HG03103 (cell line): ENCODE measurements at regions not wholly inside any gene's neighbourhood (a gene's known extent, or its start where the extent isn't known, plus 50 kb on each side); places are given as distances from the start of the nearest gene placed in this dataset.
"Not testable (repeated sequence)": the region's sequence is repeated elsewhere in the genome, so short reads cannot be mapped to it uniquely, and the experiment has no call there.

Source experiments
- ATAC-seq: cut with Tn5 transposase; IDR thresholded peaks from one replicate; pipeline ENCODE4 v1.9.1; 2021; ENCODE audit warnings: low read depth; ENCODE audit not compliant: unreplicated experiment

- ATAC-seq, result no peak
Observed at GRCh38 chr1:90826024-90826423, 108.9 kb upstream of the BARHL2 start.

DNA sequence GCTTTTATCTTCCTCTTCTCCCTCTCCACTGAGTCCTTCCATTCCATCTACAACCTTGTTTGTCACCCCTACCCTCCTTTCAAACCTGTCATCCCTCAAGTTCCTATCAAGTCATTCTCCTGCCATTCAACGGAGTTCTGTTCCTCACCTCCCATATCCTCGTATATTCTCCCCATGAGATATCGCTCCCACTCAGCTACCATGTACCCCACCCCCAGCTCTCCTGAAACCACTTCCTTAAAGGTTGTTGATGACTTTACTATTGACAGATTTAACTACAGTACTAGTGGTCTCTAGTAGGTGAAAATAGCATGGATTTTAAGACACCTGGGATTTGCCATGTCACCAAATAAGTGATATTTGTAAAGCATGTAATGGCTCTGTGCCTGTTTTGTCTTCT, 107.4 kb upstream of the BARHL2 start:
- no peak for ATAC-seq

DNA sequence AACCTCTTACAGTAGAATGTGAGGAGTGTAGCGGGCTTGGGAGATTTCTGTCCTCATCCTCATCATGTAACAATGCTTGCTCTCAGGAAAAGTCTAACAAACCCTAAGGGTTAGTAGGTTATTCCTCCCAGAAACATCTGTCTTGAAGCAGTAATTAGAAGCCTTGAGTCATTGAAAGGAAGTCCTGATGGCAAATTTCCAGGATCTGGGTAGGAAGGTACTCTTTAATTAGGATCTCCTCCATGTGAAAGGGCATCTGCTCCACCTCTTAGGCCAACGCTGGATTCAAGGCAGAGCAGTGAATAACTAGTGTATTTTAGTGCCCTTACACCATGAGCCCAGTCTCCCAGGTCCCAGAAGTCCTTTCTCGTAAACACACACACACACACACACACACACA, 106.6 kb upstream of the BARHL2 start:
- ATAC-seq, result no peak

DNA sequence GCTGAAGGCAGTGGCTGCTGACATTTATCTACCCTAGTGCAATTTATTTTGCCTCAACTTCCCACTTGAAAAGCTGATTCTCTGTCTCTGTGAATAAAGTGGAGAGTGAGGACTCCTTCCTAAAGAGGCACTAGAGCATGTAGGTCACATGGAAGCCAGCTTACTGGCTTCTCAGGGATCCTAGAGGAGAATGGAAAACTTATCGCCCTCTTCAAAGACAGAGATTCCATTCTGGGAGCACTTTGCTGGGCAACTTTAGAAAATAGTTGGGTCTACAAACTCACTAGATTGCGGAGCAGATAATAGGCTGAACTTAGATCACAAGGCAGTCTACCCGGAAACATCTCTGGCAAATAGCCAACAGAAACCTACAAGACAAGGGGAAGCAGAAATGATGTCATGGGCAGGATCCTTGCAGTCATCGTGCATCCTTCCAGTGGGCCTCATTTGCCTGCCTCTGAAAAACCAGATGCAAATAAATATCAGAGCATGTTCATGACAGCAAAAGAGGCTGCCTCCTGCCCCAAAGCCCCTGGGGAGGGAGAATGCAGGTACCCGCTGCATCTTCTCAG, 104.8 kb upstream of the BARHL2 start:
- no peak for ATAC-seq

DNA sequence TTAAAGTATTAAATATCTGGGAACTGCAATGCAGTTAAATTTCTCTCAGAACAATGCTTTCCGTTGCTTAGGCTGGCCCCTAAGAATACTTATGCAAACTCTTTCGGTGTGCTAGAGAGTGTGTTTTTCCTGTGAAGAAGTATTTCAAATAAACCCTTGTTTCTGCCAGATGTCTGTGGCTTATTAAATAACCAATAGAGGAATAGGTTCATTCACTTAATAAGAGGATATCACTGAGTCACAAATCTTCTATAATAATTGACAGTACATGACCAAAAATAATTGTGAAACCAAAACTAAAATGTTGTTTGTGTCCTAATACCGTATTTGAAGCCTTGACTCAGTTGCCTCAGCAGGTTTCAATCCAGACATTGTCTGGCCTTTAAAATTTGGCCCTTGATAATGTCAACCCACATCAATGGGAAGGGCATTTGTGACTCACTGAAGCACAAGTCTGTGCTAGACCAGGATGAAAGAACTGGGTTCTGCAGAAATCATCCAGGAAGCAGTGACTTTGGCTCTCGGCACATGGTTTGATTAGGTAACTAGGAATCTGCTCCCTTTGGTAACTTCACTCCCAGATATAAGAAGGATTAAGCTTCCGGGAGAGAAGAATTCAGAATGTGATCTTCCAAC, 104.2 kb upstream of the BARHL2 start:
- ATAC-seq, result no peak

DNA sequence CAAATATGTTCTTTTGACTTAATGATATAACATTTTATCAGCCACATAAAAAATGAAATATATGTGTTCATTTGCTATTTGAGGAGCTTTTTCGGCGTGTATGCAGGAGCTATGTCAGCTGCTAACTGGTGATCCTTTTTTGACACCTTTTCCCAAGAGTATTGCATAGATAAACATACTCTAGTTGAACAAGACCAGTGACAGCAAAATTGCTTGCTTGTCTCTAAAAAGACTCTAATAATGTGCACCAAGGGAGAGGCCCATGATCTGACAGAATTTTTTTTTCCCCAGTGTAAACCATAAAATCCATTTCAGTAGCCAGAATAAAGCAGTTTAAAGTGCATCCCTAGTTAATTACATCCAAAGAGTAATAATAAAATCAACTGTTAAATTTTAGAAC, 103.6 kb upstream of the BARHL2 start:
- ATAC-seq, result no peak

DNA sequence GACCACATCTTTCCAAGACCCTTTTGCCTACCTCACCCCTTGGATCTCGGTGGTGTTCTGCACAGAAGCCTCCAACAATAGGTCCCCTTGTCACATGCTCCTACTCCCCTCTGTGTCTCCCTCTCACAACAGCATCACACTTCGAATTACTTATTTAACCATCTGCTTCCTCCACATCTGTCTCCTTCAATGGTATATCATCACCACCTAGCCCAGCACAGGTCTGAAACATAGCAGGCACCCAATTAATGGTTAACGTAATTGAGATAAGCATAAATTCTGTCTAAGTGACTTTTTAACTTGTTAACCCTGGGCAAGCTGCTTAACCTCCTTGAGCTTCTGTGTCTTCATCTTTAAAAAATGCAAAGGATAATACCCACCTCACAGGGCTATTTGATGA, 100.3 kb upstream of the BARHL2 start:
- ATAC-seq, result no peak

DNA sequence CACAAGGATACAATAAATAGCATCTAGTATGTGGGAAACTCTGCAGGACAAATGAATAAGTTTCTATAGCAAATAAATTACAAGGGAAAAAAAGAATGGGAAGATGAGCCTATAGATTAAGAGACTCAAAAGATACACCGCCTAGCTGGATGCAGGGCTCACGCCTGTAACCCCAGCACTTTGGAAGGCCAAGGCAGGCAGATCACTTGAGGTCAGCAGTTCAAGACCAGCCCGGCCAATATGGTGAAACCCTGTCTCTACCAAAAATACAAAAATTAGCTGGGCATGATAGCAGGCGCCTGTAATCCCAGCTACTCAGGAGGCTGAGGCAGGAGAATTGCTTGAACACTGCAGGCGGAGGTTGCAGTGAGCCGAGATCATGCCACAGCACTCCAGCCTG, 95.1 kb upstream of the BARHL2 start:
- ATAC-seq, result not testable (repeated sequence)

DNA sequence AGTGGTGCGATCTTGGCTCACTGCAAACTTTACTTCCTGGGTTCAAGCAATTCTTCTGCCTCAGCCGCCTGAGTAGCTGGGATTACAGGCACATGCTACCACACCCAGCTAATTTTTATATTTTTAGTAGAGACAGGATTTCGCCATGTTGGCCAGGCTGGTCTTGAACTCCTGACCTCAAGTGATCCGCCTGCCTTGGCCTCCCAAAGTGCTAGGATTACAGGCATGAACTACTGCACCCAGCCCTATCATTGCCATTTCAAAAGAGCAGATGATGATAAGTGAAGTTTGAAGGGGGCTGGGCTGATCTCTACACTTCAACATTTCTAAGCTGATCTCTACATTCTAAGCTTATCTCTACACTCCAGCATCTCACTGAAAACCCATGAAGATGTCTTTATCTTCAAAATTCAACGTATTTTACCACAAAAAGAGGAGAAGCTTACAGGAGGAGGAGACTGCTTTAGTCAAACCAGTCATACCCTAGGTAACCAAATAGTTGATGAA, 94.4 kb upstream of the BARHL2 start:
- not testable (repeated sequence) for ATAC-seq

DNA sequence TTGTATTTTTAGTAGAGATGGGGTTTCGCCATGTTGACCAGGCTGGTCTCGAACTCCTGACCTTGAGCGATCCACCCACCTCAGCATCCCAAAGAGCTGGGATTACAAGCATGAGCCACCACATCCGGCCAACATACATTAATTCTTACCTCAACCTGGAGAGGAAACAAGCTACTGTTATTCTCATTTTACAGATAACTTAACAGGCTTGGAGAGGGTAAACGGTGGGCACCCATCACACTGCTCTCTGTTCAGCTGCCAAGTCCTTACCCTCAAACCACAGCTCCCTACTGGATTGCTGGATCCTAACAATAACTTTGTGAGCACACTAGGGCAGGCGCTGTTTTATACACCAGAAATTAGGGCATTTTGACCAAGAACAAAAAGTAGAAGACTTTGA, 93.6 kb upstream of the BARHL2 start:
- ATAC-seq, result no peak

DNA sequence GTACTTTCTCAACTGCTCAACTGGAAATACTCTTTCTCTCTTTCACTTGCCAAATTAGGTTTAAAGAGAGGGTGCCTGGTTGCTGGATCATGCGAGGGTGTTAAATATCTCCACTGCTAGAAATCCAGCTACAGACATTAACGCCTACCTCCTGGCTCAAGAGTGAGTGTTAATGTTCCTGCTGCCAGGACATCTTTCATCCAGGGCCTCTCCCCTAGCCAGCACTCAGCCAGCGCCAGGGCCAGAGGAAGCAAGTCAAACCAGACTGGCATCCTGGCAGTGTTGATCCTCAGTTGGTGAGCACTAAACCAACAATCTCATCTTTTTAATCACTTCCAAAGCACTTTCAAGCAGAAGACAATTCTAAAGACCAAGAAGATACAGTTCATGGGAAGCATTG, 92.9 kb upstream of the BARHL2 start:
- no peak for ATAC-seq

DNA sequence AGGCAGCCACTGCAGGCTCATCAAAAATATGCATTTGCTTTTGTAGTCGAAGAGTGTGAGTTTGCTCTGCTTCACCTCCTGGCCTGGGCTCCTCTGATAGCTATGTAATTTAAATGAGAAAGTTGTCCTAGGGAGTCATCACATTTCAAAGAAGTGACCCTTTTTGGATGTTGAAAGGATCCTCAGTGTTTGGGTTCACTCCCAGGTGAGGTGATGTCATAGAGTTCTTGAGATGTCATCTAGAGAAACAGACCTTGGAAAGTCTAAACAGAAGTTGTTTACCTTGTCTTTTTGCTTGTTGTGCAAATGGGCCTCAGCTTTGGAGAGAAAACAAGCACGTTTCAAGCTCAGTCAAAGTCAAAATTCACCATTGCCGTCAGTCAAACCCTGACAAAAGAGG, 92.0 kb upstream of the BARHL2 start:
- ATAC-seq, result no peak

DNA sequence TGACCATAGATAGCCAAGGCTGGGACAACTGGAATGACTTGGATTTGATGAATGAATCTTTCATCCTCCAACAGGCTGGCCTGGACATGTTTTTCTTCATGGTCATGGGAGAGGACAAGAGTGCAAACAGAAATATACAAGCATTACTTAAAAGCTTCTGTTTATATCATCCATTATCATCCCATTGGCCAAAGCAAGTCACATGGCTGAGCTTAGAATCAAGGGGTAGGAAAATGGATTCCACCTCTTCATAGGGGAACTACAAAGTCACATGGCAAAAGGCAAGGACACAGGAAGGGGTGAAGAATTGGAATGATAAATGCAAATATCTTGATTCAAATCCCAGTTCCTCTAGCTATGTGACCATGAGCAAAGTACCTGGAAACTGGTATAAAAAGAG, 90.2 kb upstream of the BARHL2 start:
- no peak for ATAC-seq

DNA sequence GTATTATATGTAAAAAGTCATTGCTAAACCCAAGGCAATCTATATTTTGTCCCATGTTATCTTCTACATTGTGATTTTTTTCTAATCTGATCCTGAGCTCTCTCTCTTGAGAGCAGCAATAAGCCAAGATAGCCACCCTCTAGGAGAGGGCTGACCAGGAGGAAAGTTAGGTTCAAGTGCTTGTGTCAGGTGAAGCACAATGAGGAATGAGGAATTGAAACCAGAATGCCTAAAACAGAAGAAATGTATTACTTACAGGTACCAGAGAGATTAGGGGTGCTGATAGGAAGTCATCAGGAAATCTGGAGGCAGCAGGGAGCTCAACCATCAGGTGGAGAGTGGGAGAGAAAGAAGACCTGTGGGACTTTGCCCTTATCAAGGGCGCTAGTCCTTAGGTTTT, 85.5 kb upstream of the BARHL2 start:
- no peak for ATAC-seq

GRCh38 chr1:90800012-90800717, 83.1 kb upstream of the BARHL2 start:
- no peak for ATAC-seq

- ATAC-seq, result no peak
Observed at GRCh38 chr1:90799326-90799725, 82.2 kb upstream of the BARHL2 start.

DNA sequence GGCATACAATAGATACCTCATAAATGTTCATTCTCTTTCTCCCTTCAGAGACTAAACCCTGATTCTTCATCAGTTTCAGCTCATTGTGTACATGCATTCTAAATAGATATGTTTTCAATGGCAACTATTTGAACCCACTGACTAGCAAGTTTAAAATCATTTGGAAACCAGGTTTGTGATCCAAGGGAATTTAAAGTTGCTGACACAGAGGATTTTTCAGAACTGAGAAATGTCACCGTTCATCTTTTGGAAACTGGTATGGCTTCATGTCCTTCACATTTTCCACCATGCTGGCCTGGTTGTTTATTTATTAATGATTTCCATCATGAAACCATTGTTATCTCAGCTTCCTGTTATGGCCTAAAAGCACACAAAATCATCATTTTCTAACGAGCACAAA, 81.8 kb upstream of the BARHL2 start:
- ATAC-seq, result no peak

- ATAC-seq, result no peak
Observed at GRCh38 chr1:90798344-90798743, 81.2 kb upstream of the BARHL2 start.

GRCh38 chr1:90795431-90795830, 78.3 kb upstream of the BARHL2 start:
- no peak for ATAC-seq

- ATAC-seq, result no peak
Observed at GRCh38 chr1:90786709-90787108, 69.6 kb upstream of the BARHL2 start.

DNA sequence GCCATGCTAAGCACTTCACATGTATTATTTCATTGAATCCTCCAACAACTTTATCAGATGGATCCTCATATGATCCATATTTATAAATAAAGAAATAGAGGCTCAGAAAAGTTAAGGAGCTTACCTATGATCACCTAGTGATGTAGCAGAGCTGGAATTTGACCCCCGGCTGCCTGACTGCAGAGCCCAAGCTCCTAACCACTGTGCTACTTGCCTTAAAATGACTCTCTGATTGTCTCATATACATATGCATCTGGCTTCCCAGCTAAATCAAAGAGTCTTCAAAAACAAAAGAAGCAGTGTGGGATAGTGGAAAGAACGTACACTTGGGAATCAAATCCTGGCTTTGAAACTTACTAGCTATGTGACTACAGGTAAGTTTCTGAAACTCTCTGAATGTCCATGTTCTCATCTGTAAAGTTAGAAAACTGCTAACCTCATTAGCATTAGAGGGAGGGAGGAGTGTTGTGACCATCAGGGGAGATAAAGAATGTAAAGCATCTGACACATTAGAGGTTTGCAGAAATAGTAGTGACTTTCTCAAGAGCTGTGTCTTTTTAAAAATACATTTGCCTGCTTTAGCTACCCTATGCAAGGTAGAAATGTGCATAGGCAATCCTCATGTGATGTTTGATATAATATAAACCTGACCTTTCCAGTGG, 67.2 kb upstream of the BARHL2 start:
- no peak for ATAC-seq

- ATAC-seq, result no peak
Observed at GRCh38 chr1:90783181-90783580, 66.1 kb upstream of the BARHL2 start.
